Astrocyte (in vitro differentiated cells and primary cell): ENCODE measurements at regions not wholly inside any gene's neighbourhood (a gene's known extent, or its start where the extent isn't known, plus 50 kb on each side); places are given as distances from the start of the nearest gene placed in this dataset.

Experiments
- DNase-seq: peaks from one replicate; pipeline ENCODE4 v3.0.0-alpha.2; 2010; ENCODE audit warnings: low read depth
- FAIRE-seq: peaks from 2 replicates; lab custom pipeline; 2011; peaks lifted over from hg19 to GRCh38; lab: Jason Lieb, UNC
- H2AFZ ChIP-seq: 2 replicates; pipeline ENCODE4 v1.6.0; 2012; ENCODE audit warnings: low read depth, low read length, inconsistent platforms
- H3K27ac ChIP-seq: 2 replicates; pipeline ENCODE4 v1.5.1; 2011; ENCODE audit warnings: low read depth, low read length, inconsistent platforms
- H3K27me3 ChIP-seq: 2 replicates; pipeline ENCODE4 v1.6.0; 2011; ENCODE audit warnings: low read length, inconsistent platforms; ENCODE audit not compliant: insufficient read depth
- H3K36me3 ChIP-seq: 2 replicates; pipeline ENCODE4 v1.5.1; 2011; ENCODE audit warnings: low read length, inconsistent platforms; ENCODE audit not compliant: insufficient read depth
- H3K4me1 ChIP-seq: 2 replicates; pipeline ENCODE4 v1.5.1; 2011; ENCODE audit warnings: low read length, inconsistent platforms; ENCODE audit not compliant: insufficient read depth
- H3K4me2 ChIP-seq: 2 replicates; pipeline ENCODE4 v1.6.0; 2012; ENCODE audit warnings: low read length, inconsistent platforms
- H3K4me3 ChIP-seq: 2 replicates; pipeline ENCODE4 v1.5.1; 2011; ENCODE audit warnings: low read depth, mild to moderate bottlenecking, low read length, inconsistent platforms; ENCODE audit not compliant: insufficient read depth
- H3K79me2 ChIP-seq: 2 replicates; pipeline ENCODE4 v1.6.0; 2012; ENCODE audit warnings: mild to moderate bottlenecking, low read length, inconsistent platforms; ENCODE audit not compliant: insufficient read depth
- H3K9ac ChIP-seq: 2 replicates; pipeline ENCODE4 v1.6.0; 2012; ENCODE audit warnings: mild to moderate bottlenecking, low read length, inconsistent platforms
- H3K9me3 ChIP-seq: 2 replicates; pipeline ENCODE4 v1.5.1; 2012; ENCODE audit warnings: low read depth, mild to moderate bottlenecking, low read length, inconsistent platforms; ENCODE audit not compliant: insufficient read depth
- H4K20me1 ChIP-seq: 2 replicates; pipeline ENCODE4 v1.6.0; 2012; ENCODE audit warnings: low read length, inconsistent platforms; ENCODE audit not compliant: insufficient read depth
- H3K27ac Mint-ChIP-seq: one replicate; pipeline ENCODE4 v1.8.0; 2021; ENCODE audit warnings: mild to moderate bottlenecking, mixed read lengths; ENCODE audit not compliant: unreplicated experiment
- H3K27me3 Mint-ChIP-seq: one replicate; pipeline ENCODE4 v1.8.0; 2021; ENCODE audit warnings: low read depth, mixed read lengths; ENCODE audit not compliant: unreplicated experiment
- H3K36me3 Mint-ChIP-seq: one replicate; pipeline ENCODE4 v1.8.0; 2021; ENCODE audit warnings: low read depth, mixed read lengths; ENCODE audit not compliant: unreplicated experiment
- H3K4me1 Mint-ChIP-seq: one replicate; pipeline ENCODE4 v1.8.0; 2021; ENCODE audit warnings: low read depth, mixed read lengths; ENCODE audit not compliant: unreplicated experiment
- H3K4me3 Mint-ChIP-seq: one replicate; pipeline ENCODE4 v1.8.0; 2021; ENCODE audit warnings: mild to moderate bottlenecking, moderate library complexity, mixed read lengths; ENCODE audit not compliant: unreplicated experiment
- H3K9me3 Mint-ChIP-seq: one replicate; pipeline ENCODE4 v1.8.0; 2021; ENCODE audit warnings: mild to moderate bottlenecking, mixed read lengths; ENCODE audit not compliant: unreplicated experiment
- CTCF ChIP-seq: IDR thresholded peaks from 2 replicates; pipeline ENCODE4 v1.5.1; 2011; ENCODE audit warnings: low read depth, mild to moderate bottlenecking, inconsistent platforms, low read length, moderate library complexity; ENCODE audit not compliant: insufficient read depth
- EZH2 ChIP-seq: IDR thresholded peaks from 2 replicates; pipeline ENCODE4 v1.6.1; 2012; ENCODE audit warnings: mild to moderate bottlenecking, low read length, inconsistent platforms; ENCODE audit not compliant: insufficient read depth

- no peaks in the 10 kb centered on the region for H3K36me3 ChIP-seq
- no peak overlapping the region for H3K4me3 ChIP-seq
- no peak overlapping the region for H3K4me2 ChIP-seq
- H3K27me3 ChIP-seq: no peaks in the 10 kb centered on the region
- no peaks in the 10 kb centered on the region for H3K9me3 ChIP-seq
- no peaks in the 10 kb centered on the region for H4K20me1 ChIP-seq
- Mint-ChIP-seq H3K4me1 (peaks cover 5% of the 10 kb centered on the region), H3K9me3 (no peaks in the 10 kb centered on the region), H3K27ac (no peak overlapping the region), H3K36me3 (no peaks in the 10 kb centered on the region), H3K27me3 (no peaks in the 10 kb centered on the region), H3K4me3 (no peak overlapping the region)
- no peaks in the 10 kb centered on the region for H3K79me2 ChIP-seq
- no peak overlapping the region for H3K9ac ChIP-seq
- no peak for TF ChIP-seq CTCF
- TF ChIP-seq EZH2: no peak
- H3K27ac ChIP-seq: no peak overlapping the region
- no peaks in the 10 kb centered on the region for H3K4me1 ChIP-seq
- H2AFZ ChIP-seq: no peak overlapping the region
- DNase-seq (no peak), FAIRE-seq (no peak)
Measured at GRCh38 chr18:34320267-34320666, 95.6 kb upstream of the NOL4 start.

- Histone ChIP-seq H3K27me3 (no peaks in the 10 kb centered on the region), H3K4me3 (no peak overlapping the region), H4K20me1 (no peaks in the 10 kb centered on the region), H3K36me3 (no peaks in the 10 kb centered on the region), H3K79me2 (no peaks in the 10 kb centered on the region), H3K9ac (no peak overlapping the region), H2AFZ (no peak overlapping the region), H3K4me1 (no peaks in the 10 kb centered on the region), H3K4me2 (no peak overlapping the region), H3K27ac (no peak overlapping the region), H3K9me3 (no peaks in the 10 kb centered on the region)
- Mint-ChIP-seq H3K4me3 (no peak overlapping the region), H3K27ac (no peak overlapping the region), H3K27me3 (no peaks in the 10 kb centered on the region), H3K36me3 (no peaks in the 10 kb centered on the region), H3K9me3 (no peaks in the 10 kb centered on the region), H3K4me1 (peaks cover 5% of the 10 kb centered on the region)
- DNase-seq (no peak), FAIRE-seq (no peak)
- no peak for TF ChIP-seq CTCF
- no peak for TF ChIP-seq EZH2
Measured at GRCh38 chr18:34321066-34321465, 96.4 kb upstream of the NOL4 start.

DNA sequence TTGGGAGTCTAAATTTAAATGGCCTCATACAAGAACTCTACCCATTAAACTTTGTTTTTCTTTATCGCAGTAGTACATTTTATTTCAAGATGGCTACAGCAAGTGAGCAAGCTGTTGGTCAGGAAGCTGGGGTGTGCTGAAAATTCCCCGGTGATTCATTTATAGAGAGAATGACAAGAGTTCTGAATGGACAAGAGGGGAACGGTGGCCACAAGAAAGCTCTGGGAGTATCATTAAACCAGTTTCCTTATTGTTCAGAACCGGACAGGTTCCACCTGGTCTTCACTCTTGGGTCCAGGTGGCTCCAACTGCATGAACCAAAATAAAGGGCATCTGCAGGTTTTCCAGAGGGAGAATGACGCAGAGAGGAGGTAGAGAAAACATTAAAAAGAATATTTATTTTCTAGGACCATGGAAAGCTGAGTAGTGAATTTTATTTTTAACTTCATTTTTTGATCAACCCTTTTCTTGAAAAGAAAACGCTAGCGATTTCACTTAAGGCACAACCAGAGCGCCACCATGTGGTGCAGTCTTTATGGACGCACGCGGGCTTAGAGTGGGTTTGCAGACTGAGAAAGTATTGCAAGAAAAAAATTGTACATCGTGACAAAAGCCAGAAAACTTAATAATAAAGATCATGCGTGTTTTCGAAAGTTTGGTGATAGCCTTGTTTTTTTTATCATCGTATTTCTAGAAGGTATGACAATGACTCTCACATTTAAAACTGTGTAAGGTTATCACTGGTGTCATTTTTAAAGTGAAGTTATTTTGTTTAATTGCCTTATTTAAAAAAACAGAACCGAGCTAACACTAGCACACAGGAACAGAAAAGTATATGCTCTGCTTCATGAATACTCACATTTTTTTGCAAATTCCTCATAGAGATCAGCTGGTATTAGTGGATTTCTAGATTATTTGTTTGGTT is 97.9 kb upstream of the NOL4 start:
- TF ChIP-seq EZH2 (no peak), CTCF (peak; percentile 84)
- Histone ChIP-seq H3K4me3 (no peak overlapping the region), H3K79me2 (no peaks in the 10 kb centered on the region), H2AFZ (no peak overlapping the region), H3K27ac (no peak overlapping the region), H3K9me3 (no peaks in the 10 kb centered on the region), H3K4me2 (no peak overlapping the region), H3K4me1 (no peaks in the 10 kb centered on the region), H3K27me3 (no peaks in the 10 kb centered on the region), H3K36me3 (no peaks in the 10 kb centered on the region), H3K9ac (no peak overlapping the region), H4K20me1 (no peaks in the 10 kb centered on the region)
- no peaks in the 10 kb centered on the region for H3K27me3 Mint-ChIP-seq
- DNase-seq: peak; percentile 46
- FAIRE-seq: no peak
- no peaks in the 10 kb centered on the region for H3K9me3 Mint-ChIP-seq
- H3K4me1 Mint-ChIP-seq: peaks cover 5% of the 10 kb centered on the region
- H3K4me3 Mint-ChIP-seq: no peak overlapping the region
- no peak overlapping the region for H3K27ac Mint-ChIP-seq
- H3K36me3 Mint-ChIP-seq: no peaks in the 10 kb centered on the region
